ENCODE measurements at regions not wholly inside any gene's neighbourhood (a gene's known extent, or its start where the extent isn't known, plus 50 kb on each side); places are given as distances from the start of the nearest gene placed in this dataset.

DNA sequence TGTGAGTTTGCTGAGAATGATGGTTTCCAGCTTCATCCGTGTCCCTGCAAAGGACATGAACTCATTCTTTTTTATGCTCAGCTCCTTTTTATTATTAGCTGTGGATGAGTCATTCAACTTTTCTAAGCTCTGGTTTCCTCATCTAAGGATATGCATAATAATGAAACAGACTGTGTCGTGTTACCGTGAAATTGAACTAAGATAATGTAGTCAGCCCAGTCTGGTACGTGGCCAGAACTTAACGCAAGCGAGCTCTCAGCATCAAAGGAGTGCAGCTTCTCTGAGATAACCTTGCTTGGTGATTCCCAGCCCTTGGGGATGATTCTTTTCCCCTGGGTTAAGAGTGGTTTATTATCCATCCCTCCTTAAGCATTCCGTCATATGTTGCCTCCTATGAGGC, 454.3 kb upstream of the EEF2KMT start:
- Histone ChIP-seq H3K9me3 (no peaks in the 10 kb centered on the region), H3K4me3 (no peak overlapping the region), H3K27me3 (no peaks in the 10 kb centered on the region), H3K27ac (no peak overlapping the region), H3K4me1 (no peaks in the 10 kb centered on the region), H3K36me3 (no peaks in the 10 kb centered on the region)
- intact Hi-C loops (cut with DNase I) = no loop called here
- DNase-seq (no peak), FAIRE-seq (no peak), ATAC-seq (no peak)
- TF ChIP-seq, protein P1, sequence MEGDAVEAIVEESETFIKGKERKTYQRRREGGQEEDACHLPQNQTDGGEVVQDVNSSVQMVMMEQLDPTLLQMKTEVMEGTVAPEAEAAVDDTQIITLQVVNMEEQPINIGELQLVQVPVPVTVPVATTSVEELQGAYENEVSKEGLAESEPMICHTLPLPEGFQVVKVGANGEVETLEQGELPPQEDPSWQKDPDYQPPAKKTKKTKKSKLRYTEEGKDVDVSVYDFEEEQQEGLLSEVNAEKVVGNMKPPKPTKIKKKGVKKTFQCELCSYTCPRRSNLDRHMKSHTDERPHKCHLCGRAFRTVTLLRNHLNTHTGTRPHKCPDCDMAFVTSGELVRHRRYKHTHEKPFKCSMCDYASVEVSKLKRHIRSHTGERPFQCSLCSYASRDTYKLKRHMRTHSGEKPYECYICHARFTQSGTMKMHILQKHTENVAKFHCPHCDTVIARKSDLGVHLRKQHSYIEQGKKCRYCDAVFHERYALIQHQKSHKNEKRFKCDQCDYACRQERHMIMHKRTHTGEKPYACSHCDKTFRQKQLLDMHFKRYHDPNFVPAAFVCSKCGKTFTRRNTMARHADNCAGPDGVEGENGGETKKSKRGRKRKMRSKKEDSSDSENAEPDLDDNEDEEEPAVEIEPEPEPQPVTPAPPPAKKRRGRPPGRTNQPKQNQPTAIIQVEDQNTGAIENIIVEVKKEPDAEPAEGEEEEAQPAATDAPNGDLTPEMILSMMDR (IDR thresholded peaks at IDR 0.05) = no peak
- 50 to 68% methylated on average over 7 of the region's 7 CpGs for WGBS, 2 donors

DNA sequence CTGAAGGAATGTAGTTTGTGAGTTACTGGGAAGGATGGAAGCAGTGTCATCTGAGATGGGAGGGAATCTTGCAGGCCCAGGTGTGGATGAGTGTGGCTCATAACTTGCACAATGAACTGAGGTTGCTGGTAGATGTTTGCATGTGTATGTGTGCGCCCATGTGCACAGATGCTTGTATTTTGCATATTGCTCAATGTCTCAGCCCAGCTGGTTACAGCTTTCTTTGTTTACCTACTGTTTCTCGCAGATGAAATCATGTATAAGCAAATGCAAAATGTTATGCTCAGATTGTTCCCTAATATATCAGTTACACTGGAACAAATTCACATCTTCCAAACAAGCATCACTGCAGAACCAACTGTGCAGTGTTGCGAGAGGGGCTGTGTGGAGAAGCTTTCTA, 452.2 kb upstream of the EEF2KMT start:
- TF ChIP-seq, protein P1 (IDR thresholded peaks at IDR 0.05) = no peak
- DNase-seq (no peak), ATAC-seq (no peak), FAIRE-seq (no peak)
- 47 to 68% methylated on average over 3 of the region's 3 CpGs for whole genome bisulfite sequencing, 2 donors
- intact Hi-C loops (cut with DNase I) = no loop called here
- Histone ChIP-seq H3K4me3 (no peak overlapping the region), H3K27ac (no peak overlapping the region), H3K27me3 (no peaks in the 10 kb centered on the region), H3K9me3 (no peaks in the 10 kb centered on the region), H3K36me3 (no peaks in the 10 kb centered on the region), H3K4me1 (no peaks in the 10 kb centered on the region)

DNA sequence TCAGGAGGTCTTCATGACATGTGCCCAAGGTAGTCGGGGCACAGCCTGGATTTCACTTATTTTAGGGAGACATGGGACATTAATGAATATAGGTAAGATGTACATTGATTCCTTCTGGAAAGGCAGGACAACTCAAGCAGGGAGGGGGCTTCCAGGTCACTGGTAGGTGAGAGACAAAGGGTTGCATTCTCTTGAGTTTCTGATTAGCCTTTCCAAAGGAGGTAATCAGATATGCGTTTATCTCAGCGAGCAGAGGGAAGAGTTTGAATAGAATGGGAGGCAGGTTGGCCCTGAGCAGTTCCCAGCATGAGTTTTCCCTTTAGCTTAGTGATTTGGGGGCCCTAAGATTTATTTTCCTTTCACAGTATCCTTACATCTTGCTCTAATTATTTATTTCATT, 443.8 kb upstream of the EEF2KMT start:
- no peaks in the 10 kb centered on the region for H3K9me3 ChIP-seq

DNA sequence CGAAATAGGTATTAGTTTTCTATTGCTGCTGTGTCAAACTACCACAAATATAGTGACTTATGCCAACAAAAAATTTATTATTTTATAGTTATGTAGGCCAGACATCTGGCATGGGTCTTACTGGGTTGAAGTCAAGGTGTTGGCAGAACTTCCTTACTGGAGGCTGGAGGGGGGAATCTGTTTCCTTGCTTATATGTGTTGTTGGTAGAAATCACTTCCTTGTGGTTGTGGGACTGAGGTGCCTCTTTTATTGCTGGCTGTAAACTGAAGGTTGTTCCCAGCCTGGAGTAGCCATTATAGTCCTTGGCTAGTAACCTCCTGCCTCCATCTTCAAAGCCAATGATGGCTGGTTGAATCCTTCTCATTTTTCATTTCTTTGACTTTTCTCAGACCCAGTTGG, 439.8 kb upstream of the EEF2KMT start:
- Histone ChIP-seq H3K4me3 (no peak overlapping the region), H3K36me3 (no peaks in the 10 kb centered on the region), H3K9me3 (no peaks in the 10 kb centered on the region), H3K4me1 (no peaks in the 10 kb centered on the region), H3K27ac (no peak overlapping the region), H3K27me3 (no peaks in the 10 kb centered on the region)
- 56 to 59% methylated on average over 1 of the region's 1 CpG for WGBS, 2 donors
- intact Hi-C loops (cut with DNase I) = no loop called here
- DNase-seq (no peak), ATAC-seq (no peak), FAIRE-seq (no peak)
- TF ChIP-seq, protein P1 (IDR thresholded peaks at IDR 0.05) = no peak

More for the DNA sequence above, 443.8 kb upstream of the EEF2KMT start:
- Histone ChIP-seq H3K27ac (no peak overlapping the region), H3K36me3 (no peaks in the 10 kb centered on the region), H3K4me1 (no peaks in the 10 kb centered on the region), H3K27me3 (no peaks in the 10 kb centered on the region), H3K4me3 (no peak overlapping the region)
- DNase-seq (no peak), ATAC-seq (no peak), FAIRE-seq (no peak)
- 14% methylated on average over 3 of the region's 3 CpGs for WGBS, 2 donors
- intact Hi-C loops (cut with DNase I) = no loop called here
- TF ChIP-seq, protein P1 (IDR thresholded peaks at IDR 0.05) = no peak

DNA sequence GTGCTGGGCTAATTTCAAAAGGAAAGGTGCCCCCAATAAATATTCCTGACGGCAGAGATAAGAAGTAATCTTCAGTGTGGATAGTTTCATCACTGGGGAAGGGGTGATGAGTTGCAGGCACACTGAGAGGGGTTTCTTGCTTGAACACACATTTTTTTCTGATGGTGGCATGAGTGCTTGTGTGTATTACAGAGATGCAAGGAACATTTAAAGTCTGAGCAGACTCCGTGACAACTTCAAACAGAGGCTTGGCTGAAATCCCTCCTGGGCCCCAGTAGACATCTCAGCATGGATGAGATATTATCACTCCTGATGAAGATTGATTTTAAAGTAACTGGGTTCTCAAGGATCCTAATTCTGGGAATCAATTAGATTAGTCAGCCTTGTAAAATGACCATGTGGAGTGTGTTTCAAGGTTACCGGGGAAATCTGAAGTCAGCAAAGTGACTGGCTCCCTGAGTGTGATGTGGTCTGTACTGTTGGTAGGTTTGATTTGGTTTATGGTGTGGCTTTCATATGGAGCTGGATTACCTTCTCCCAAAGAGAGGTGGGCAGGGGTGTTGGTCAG, 435.8 kb upstream of the EEF2KMT start:
- WGBS, 2 donors = 34 to 39% methylated on average over 3 of the region's 3 CpGs
- ATAC-seq = no peak
- intact Hi-C loops (cut with DNase I) = no loop called here
- H3K27me3 ChIP-seq = no peaks in the 10 kb centered on the region
- H3K4me3 ChIP-seq = no peak overlapping the region
- no peaks in the 10 kb centered on the region for H3K9me3 ChIP-seq
- no peak overlapping the region for H3K27ac ChIP-seq
- no peaks in the 10 kb centered on the region for H3K36me3 ChIP-seq
- TF ChIP-seq, protein P1 (IDR thresholded peaks at IDR 0.05) = no peak
- no peaks in the 10 kb centered on the region for H3K4me1 ChIP-seq
- no peak for FAIRE-seq
- DNase-seq = no peak
